DMS79 (cell line): ENCODE measurements at regions not wholly inside any gene's neighbourhood (a gene's known extent, or its start where the extent isn't known, plus 50 kb on each side); places are given as distances from the start of the nearest gene placed in this dataset.
"Not testable (repeated sequence)": the region's sequence is repeated elsewhere in the genome, so short reads cannot be mapped to it uniquely, and the experiment has no call there.

Source experiments
- DNase-seq: peaks from one replicate; lab custom pipeline; 2025; lab: John Stamatoyannopoulos, UW

DNA sequence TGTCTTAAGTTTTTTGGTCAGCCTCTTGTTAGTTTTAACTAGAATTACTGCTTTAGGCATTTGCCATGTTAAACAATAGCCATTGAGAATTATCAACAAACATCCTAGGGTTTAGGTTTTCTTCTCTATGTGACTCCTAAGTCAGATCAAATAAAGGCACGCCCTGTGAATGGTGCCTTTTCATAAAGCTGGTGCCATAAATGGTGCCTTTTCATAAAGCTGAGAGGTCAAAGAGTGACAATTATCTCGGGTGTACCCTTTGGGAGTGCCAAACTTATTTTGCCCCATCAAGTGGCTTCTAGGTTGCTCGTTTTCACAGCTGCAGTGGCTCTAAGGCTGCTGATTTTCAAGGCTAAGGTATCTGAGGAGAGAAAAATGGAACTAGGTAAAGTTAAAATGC lies 391.6 kb downstream of the DMRTA1 start:
- no peak for DNase-seq

DNA sequence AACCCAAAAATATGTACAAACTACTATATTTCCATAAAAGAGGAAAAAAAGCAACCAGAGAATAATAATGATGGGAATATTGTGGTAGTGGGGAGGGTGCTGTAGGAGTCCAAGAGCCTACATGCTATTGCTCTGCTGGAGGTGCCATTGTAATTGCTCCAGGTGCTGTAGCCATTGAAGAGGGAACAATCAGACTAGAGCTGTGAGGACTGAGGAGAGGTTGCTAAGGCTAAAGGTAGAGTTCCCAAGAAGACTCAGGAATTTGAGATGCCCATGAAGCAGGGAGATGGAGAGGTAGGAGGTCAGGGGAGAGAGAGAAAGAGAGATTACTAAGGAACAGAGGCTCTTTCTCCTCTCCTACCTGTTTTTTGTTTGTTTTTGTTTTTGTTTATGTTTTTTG lies 394.0 kb downstream of the DMRTA1 start:
- DNase-seq = no peak

DNA sequence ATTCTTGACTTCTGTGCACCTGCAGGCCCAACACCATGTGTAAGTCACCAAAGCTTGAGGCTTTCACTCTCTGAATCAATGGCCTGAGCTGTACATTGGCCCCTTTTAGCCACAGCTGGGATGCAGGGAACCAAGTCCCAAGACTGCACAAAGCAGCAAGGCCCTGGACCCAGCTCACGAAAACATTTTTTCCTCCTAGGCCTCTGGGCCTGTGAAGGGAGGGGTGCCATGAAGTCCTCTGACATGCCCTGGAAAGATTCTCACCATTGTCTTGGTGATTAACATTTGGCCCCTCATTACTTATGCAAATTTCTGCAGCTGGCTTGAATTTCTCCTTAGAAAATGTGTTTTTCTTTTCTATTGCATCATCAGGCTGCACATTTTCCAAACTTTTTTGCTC lies 398.6 kb downstream of the DMRTA1 start:
- not testable (repeated sequence) for DNase-seq

DNA sequence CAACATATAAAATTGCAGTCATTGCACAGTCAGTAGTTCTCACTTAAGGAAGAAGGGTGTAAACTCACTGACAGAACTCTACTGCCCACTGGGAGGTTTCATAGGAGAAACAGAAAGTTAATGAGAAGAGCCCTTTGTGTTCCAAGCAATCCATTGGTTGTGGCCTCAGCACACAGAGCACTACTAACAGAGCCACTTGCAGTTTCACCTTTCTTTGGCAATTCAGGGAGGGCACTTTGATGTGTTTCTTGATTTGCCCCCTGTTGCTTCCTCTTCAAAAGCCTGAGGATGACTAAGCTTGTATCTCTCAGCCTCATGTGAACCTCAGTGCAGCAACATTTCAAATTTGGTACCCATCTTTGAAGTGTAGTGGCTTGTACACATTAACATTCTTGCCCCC lies 409.4 kb downstream of the DMRTA1 start:
- no peak for DNase-seq

DNA sequence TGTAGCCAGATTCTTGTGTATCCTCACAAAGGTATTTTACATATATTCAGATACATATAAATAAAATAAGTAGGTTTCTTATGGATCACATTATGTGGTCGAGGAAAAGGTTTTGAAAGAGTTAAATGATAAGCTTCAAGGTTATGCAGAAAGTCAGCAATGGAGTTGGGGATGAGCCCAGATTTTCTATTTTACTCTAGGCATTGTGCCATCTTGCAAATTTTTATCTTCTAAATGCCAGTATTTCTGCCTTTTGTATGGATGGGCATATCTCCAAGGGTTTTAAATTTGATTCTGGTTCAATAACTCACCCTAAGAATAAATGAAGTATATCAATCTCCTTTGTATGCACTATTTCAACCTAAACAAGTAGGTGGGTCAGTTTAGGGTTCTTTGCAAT lies 410.7 kb downstream of the DMRTA1 start:
- DNase-seq = no peak

DNA sequence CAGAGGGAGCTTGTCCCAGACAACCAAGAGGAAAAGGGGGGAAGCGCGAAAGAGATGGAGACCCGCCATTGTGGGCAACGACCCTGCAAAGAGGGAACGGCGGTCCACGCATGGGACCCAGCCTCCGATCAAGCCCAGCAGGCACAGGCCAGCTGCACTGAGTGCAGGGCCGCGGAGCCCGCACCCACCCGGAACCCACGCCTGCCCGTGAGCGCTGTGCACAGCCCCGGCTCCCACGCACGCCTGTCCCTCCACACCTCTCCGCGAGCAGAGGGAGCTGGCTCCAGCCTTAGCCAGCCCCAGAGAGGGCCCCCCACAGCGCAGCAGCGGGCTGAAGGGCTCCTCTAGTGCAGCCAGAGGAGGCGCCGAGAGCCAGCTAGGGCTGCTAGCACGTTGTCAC lies 416.5 kb downstream of the DMRTA1 start:
- no peak for DNase-seq

DNA sequence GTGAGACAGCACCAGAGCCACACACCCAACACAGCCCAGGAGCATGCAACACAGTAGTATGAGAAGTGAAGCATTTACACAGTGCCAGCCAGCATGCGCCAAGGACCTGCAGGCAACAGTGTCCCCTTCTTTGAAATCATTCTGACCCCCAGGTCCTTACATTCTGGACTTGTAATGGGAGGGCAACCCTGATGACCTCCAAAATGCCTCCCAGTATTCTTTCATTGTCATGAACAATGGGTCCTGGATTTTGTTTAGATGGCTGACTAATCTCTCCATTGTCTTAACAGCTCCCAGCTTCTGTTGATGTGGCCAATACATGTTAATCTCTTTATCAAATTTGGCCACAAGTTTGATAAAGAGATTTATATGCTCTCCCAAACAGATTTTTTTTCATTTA lies 417.1 kb downstream of the DMRTA1 start:
- DNase-seq = no peak

DNA sequence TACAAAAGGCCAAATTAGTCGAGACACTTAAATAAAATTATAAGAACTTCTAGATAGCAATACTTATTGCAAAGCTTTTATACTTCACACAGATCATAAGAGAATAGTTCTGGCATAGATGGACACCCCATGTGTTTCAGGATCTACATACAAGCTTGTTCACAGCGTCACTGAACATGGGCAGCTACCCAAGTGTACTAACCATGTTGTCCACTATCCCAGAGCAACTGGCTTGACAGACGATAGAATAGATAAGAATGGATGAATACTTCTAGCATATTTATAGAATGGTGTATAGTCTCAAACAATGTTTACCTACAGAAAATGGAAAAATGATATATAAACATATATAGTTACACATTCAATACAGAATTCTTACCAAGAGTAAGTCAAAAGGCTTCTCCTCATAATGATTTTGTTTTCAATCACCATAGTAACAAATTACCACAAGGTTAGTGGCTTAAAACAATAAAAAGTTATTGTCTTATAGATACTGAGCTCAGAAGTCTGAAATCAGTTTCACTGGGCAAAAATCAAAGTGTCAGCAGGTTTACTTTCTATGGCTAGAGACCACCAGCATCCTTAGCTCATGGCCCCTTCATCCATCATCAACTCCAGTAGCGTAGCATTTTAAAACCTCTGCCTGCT lies 446.7 kb downstream of the DMRTA1 start:
- no peak for DNase-seq

DNA sequence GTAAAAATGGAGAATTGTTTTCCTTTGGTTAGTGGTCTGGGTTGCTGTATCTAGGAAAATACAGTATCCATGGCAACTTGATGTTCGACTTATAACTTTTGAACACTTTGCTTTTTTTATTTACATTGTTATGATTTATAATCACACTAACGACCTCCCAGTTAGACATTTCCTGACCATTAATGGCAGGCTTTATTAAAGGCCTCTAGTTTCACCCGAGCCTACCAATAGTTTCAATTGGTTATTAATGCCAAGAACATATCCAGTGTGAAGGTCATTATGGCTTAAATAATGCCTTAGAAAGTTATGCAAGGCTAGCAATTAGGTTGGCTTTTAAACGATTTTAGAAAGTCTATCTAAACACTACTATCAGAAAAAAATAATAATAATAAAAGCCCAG lies 452.0 kb downstream of the DMRTA1 start:
- DNase-seq = no peak

DNA sequence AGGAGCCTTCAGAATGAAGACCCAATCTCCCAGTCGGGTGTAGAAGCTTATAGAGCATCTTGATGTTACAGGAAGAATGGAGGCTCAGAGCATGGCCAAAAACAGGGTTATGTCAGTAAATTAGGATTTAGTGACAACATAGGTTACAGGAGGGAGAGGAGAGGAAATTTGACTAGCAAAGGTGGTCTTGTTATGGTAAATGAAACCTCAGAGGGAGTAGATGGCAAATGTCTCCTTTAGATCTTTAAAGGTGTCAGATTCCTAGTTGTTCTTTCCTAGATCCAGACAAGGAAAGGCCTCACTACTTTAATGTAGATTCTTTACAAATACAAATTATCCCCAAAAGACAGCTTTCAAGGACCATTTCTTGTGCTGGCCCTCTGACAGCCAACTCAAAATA lies 465.0 kb downstream of the DMRTA1 start:
- DNase-seq = no peak

DNA sequence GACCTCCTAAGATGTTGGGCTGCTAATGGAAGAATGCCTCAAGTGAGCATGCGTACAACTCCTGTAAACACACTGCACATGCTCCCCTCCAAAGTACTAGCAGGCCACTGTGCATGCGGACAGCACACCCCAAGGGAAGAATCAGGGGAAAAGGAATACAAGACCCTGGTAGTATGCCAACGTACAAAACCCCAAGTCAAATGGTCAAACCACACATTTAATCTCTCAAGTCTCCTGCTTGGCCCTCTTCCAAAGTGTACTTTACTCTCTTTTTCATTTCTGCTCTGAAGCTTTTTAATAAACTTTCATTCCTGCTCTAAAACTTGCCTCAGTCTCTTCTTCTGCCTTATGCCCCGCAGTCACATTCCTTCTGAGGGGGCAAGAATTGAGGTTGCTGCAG lies 466.4 kb downstream of the DMRTA1 start:
- no peak for DNase-seq

DNA sequence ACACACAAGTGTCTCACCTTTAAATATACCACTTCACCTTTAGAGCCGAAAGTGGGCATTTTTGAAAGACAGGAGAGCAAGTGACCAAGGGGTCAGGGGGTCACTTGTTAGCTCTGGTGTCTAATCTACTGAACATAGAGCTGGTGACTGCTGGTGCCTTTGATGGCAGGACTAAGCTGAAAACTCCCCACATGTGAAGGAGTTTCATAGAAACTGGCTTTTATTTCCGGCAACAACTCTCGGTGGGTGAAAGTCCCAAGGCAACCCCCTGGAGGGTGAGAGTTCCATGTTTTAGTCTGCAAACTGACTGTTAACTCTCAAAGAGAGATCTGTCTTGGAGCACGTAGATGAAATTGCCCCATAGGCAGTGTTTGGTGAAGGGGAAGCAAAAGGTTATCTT lies 466.9 kb downstream of the DMRTA1 start:
- DNase-seq = no peak

DNA sequence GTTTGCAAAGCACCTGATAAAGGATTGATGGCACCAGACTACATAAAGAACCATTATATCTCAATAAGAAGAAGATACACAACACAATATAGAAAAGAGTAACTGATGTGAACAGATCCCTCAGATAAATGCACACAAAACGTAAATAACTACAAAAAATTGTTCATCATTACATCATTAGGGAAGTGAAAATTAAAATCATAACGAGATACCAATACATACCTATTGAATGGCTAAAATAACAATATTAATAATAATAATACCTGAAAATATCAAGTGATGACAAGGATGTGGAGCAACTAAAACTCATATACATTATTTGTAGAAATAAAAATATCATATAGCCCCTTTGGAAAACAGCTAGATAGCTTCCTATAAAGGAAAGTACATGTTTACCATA lies 469.5 kb downstream of the DMRTA1 start:
- DNase-seq = no peak

DNA sequence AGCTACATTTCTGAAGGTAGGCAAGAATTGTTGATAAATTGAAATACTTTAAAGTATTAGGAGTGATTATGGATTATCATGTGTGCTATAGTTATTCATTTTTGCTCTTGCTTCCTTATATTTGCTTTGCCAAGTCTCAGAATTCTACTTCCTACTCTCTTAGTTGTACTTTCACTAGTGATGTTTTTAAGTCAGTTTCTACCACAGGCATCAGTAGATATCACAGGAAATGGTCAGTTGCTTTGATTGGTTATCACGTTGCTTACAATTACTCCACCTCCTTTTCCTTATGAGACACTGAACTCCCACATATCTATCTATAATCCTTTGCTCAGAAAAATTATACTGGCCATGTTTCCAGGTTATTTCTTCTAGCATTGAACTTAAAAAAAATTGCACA lies 472.8 kb downstream of the DMRTA1 start:
- no peak for DNase-seq

DNA sequence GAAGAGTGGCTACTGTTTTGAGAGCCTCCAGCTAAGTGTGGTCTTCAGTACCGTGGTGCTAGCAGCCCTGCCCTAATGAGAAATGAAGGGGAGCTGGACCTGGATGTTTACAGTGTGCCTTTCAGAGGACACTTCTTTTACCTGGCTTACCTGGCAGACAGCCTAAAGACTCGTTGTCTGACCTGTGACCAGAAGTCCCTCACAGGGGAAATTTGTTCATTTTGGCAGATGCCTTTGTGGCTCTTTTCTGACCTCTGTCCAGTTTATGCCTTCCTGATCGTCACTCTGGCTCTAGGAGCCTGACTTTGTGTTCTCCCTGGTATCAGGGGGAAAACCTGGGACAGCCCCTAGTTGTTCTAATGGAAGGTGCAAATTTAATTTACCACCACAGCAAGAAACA lies 475.1 kb downstream of the DMRTA1 start:
- no peak for DNase-seq

DNA sequence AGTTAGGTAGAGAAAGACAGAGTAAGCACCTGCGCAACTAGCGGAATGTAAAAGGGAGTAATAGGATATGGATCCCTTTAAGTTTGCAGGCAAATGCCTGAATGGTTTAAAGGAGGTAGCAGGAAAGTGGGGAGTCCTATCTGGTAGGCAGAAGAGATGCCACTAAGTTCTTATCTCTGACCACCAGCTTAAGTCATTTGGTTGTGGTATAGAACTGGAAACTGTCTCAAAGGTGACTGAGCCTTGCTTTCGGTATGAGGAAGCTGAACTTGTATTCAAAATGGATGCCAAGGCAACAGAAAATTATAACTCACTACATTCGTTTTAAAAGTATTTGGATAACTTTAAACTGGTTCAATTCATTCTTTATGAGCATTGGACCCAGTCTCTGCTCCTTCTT lies 475.6 kb downstream of the DMRTA1 start:
- DNase-seq = no peak

DNA sequence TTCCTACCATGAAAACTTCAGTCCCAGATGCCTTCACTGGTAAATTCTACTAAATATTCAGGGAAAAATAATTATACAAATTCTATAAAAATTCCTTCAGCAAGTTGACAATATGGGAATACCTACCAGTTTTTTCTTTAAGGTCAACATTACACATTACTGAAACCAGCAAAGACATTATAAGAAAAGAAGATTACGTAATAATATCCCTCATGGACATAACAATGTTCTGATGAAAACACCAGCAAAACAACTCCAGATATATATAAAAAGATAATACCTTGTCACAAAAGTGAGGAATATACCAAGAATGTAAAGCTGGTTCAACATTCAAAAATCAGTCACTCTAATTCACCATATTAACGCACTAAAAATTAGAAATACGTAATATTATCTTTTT lies 507.9 kb downstream of the DMRTA1 start:
- DNase-seq = no peak

DNA sequence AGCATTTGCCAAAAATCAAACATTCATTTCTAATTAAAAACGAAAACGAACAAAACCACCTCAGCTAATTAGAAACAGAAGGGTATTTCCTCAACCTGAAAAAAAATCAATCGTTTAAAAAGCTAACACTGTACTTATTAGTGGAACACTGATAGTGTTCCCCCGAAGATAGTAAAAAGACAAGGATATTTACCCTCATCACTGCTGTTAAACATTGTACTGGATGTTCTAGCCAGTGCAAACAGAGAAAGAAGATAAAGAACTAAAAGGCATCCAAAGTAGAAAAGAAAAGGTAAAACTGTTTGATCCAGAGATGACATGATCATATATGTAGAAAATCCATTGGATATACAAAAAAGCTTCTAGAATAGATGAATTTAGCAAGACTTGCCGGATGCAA lies 508.3 kb downstream of the DMRTA1 start:
- DNase-seq = no peak

DNA sequence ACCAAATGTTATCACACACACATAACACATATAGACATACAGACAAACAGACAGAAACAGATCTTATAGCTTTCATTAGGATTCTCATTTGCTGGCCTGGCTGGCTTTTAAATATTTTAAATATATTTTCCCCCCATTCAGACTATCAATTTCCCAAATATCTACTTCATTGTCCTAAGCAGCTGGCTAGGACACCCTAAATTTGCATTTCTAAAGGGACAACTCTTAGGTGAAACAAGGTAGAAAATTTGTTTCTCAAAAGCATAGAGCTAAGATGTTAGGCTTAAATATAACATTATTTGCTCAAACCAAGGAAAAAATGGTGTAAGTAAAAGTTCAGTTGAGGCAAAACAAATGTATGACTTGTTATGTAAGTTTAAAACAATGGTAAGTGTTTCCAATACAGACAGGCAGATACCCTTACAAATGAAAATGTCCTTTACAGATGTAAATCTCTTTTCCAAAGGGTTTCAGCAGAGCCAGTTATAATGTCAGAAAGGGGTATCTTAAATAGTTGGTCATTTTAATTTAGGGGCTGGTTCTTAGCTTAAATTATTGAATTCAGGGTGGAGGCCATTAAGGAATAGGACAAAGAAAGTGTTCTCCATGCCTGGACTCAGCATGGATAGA lies 522.8 kb downstream of the DMRTA1 start:
- DNase-seq = no peak

DNA sequence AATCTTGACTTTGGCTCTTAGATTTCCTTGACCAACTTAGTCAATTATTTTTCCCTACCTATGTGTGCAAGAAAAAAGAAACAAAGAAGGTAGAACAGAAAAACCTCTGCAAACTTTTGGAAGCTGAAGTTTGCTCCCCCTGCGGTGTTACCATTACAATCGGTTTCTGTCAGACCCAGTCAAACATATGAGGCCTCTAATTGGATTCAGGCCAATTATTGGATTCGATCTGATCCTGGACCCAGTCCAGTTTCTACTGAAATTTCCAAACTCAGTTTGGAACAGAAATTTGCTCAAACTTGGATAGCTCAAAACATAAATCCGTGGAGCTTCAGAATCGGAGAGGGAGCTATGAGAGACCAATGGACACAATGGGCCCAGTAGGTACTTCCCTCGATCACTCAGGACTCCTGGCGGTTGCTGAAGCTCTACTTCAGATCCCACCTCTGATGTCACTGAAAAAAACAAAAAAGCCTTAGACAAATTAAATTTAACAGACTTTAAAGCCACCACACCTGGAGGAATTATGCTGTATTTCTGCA lies 523.9 kb downstream of the DMRTA1 start:
- DNase-seq = no peak

DNA sequence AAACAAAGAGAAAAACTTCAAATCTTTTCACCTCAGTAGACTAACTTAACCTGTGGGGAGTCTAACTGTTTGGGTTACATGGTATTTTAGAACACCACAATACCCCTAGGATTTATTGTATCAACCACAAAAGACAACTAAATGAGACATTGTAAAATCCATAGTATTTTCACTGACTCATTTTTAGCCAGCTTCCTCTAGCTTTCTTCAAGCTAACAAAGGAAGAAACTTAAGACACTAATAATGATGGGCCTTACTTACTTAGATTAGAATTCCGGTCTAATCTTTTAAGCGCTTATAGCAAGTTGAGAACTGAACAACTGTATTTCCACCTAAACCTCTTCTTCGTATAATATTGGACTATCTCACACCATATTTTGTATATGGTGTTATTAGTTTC lies 529.3 kb downstream of the DMRTA1 start:
- DNase-seq = no peak

DNA sequence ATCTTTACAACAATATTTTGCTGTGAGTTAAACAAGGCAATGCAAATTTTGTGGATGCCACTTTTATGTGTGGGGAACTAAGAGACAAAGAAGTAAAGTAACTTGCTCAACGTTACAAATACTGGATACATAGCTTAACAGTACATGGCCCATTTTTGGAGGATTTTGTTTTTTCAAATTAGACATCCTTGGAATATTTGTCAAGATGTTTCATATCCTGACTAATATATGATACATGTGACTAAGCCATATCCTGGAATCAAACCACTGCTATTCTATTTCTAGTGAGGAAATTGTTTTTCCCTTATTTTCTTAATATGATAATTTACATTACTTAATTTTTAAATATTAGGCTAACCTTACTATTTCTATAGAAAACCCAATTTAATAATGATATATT lies 529.8 kb downstream of the DMRTA1 start:
- no peak for DNase-seq

DNA sequence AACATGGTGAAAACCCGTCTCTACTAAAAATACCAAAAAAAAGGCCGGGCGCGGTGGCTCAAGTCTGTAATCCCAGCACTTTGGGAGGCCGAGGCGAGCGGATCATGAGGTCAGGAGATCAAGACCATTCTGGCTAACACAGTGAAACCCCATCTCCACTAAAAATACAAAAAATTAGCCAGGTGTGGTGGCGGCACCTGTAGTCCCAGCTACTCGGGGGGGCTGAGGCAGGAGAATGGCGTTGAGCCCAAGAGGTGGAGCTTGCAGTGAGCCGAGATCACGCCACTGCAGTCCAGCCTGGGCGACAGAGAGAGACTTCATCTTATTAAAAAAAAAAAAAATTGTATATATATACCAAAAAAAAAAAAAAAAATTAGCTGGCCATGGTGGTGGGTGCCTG lies 533.8 kb downstream of the DMRTA1 start:
- not testable (repeated sequence) for DNase-seq

DNA sequence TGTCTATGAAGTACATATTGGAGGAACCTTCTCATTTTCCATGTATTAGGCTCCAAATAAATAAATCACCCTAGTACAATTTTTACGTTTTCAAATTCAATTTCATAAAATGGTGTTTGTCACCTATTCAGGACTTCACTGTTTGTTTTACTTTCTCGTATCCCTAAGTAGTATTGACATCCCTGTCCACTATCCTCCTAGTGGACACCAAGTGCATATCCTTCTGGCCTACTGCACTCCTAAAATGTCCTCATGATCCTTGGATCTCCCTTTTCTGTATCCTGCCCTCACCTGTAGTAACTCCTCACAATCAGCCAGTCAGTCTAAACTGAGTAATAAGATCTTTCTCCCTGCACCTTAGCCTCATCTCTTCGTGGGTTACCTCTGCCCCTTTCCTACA lies 539.9 kb downstream of the DMRTA1 start:
- DNase-seq = no peak
